GM13976 (cell line): ENCODE measurements at regions not wholly inside any gene's neighbourhood (a gene's known extent, or its start where the extent isn't known, plus 50 kb on each side); places are given as distances from the start of the nearest gene placed in this dataset.

Experiments used
- DNase-seq: peaks from one replicate; pipeline ENCODE4 v3.0.0; 2012; ENCODE audit warnings: low spot score
- CTCF ChIP-seq: IDR thresholded peaks from 2 replicates; pipeline ENCODE4 v1.5.1; 2012; ENCODE audit warnings: borderline replicate concordance, mild to moderate bottlenecking; ENCODE audit not compliant: insufficient read depth; ENCODE audit errors: extremely low read depth, missing control alignments, control extremely low read depth
- in situ Hi-C: fragments of 300-500 bp; cut with MboI; formaldehyde crosslinking; loops from one replicate; pipeline ENCODE4 v1.12.0; 2022; ENCODE audit warnings: low sequenced_read_pairs, mixed read lengths, inconsistent platforms; ENCODE audit not compliant: unreplicated experiment

- in situ Hi-C loops, result no loop called here
- no peak for TF ChIP-seq CTCF
- no peak for DNase-seq
Measured at GRCh38 chr11:64457416-64458010, 98.2 kb upstream of the SLC22A11 start.

- in situ Hi-C loops, result no loop called here
- TF ChIP-seq CTCF, result no peak
- no peak for DNase-seq
Measured at GRCh38 chr11:64458997-64459396, 96.7 kb upstream of the SLC22A11 start.

GRCh38 chr11:64459609-64460008 lies 96.1 kb upstream of the SLC22A11 start:
- in situ Hi-C loops, result no loop called here
- no peak for TF ChIP-seq CTCF
- DNase-seq, result no peak

DNA sequence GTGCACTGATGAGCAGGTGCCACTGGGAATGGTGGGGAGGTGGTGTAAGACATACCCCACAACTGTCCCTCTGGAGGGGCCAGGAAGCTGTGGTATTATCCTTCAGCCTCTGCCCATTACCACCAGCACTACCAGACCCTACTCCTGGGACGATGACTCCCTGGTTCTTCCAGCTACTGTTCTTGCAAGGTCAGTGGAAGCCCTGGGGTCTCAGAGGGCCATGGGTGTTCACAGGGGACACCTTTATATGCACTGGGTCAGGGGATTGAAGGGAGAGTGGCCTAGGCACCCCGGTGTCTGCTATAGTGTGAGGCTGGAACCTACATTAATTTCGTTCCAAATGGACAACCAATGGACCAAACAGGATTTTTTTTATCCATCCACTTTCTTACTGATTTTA lies 94.7 kb upstream of the SLC22A11 start:
- in situ Hi-C loops, result no loop called here
- TF ChIP-seq CTCF, result no peak
- no peak for DNase-seq

GRCh38 chr11:64466115-64466718 lies 89.5 kb upstream of the SLC22A11 start:
- no peak for TF ChIP-seq CTCF
- DNase-seq, result no peak
- in situ Hi-C loops, result no loop called here

GRCh38 chr11:64469288-64469687 lies 86.5 kb upstream of the SLC22A11 start:
- in situ Hi-C loops, result no loop called here
- DNase-seq, result no peak

More at GRCh38 chr11:64469288-64469687, 86.5 kb upstream of the SLC22A11 start:
- TF ChIP-seq CTCF, result no peak
